Hematopoietic multipotent progenitor cell treated with erythropoietin and hydrocortisone succinate and interleukin-3 and kit ligand, for 8 days (in vitro differentiated cells): ENCODE measurements at regions not wholly inside any gene's neighbourhood (a gene's known extent, or its start where the extent isn't known, plus 50 kb on each side); places are given as distances from the start of the nearest gene placed in this dataset.
"Not testable (repeated sequence)": the region's sequence is repeated elsewhere in the genome, so short reads cannot be mapped to it uniquely, and the experiment has no call there.

Experiments used
- DNase-seq: peaks from one replicate; pipeline ENCODE4 v3.0.0-alpha.2; 2015

DNA sequence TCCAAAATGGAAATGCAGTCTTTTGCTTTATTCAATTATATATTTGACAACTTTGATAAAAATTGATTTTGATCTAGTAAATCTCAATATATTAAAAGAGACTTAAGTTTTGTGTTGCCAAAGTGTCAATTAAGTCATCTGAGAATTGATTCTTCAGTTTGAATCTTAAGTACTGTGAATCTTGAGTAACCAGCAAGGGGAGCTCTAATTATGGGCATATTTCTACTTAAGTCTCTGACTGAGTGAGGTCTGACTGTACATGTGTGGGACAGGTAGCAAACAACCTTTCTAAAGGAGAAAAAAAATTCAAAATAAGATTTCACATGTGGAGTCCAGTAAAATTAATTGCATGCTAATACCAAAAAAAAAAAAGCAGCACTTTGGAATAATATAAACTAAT is 503.7 kb upstream of the SLC8A1 start:
- no peak for DNase-seq

GRCh38 chr2:40957508-40957907 is 505.6 kb upstream of the SLC8A1 start:
- no peak for DNase-seq

- no peak for DNase-seq
Measured at GRCh38 chr2:40962026-40962425, 510.1 kb upstream of the SLC8A1 start.

GRCh38 chr2:40964509-40965250 is 512.8 kb upstream of the SLC8A1 start:
- DNase-seq, result no peak

DNA sequence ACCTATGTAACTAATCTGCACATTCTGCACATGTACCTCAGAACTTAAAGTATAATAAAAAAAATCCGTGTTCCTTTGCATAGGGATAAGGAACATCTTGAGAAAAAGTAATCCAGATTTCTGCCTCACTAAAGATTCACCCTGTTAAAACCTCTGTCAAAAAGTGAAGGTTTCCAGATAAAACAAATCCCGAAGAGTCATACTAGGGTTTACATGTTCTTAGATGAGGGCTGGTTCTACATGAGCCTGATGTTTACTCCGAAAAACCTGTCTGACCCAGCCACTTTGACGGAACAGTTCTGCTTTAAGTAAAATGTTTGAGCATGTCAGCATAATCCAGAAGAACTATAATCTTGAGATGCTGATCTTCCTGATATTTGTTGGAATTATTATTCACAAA is 515.6 kb upstream of the SLC8A1 start:
- no peak for DNase-seq

- no peak for DNase-seq
Measured at GRCh38 chr2:40975151-40975550, 523.3 kb upstream of the SLC8A1 start.

GRCh38 chr2:40997362-40997761 is 545.5 kb upstream of the SLC8A1 start:
- DNase-seq, result no peak

DNA sequence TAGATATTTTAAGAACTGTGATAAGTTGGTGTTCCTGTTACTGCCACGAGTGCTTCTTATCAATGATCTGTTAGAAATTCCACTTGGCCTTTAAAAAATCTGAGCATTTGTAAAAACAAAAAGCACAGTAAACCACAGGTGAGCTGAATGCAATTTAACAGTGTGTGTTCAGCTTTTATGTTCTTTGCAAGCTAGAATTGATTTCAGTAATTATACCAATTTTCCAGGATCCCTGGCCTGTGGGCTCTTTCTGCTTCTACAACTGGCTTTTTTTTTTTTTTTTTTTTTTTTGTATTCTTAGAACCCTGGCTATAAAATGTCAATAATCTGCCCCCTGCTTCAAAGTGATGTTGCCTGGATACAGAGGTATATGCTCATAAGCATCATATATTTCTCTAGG is 548.5 kb upstream of the SLC8A1 start:
- DNase-seq, result no peak

DNA sequence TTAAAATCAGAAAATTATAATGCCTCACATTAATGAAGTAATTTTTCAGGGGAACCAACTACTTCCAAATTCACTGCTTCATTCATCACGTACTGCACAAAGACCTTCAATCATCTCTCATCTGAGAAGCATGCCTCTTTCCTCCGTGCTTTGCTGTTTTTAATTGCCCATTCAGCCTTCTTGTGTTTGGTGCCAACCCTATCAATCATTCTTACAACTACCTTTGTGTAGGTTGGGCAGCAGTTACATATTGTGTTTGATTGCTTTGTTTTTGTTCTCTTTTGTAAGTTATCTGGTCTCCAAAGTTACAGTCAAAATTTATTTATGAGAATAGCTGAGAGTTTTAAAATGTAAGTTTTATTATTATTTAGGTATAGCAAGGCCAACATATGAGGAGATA is 549.0 kb upstream of the SLC8A1 start:
- no peak for DNase-seq

- no peak for DNase-seq
Measured at GRCh38 chr2:41004700-41005099, 552.8 kb upstream of the SLC8A1 start.

GRCh38 chr2:41020358-41020757 is 568.5 kb upstream of the SLC8A1 start:
- DNase-seq, result no peak

DNA sequence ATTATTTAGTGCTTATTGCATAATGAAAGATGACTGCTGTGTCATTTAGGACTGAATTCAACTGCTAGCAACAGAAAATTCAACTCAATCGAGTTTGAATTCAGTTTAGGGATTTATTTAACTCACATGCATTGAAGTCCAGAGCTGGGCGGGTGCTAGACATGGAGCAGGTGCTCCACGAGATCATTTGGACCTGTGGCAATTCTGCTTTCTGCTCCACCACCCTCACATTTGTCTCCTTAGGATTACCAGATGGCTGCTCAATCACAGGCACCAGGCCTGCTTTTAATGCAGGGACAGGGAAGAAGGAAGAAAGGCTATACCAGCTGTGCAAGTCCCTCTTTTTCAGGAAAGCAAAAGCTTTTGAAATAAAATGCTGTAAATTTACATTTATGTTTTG is 572.9 kb upstream of the SLC8A1 start:
- no peak for DNase-seq

- DNase-seq, result no peak
Measured at GRCh38 chr2:41026613-41027012, 574.7 kb upstream of the SLC8A1 start.

- DNase-seq, result no peak
Measured at GRCh38 chr2:41027095-41027494, 575.2 kb upstream of the SLC8A1 start.

GRCh38 chr2:41031282-41031681 is 579.4 kb upstream of the SLC8A1 start:
- no peak for DNase-seq

DNA sequence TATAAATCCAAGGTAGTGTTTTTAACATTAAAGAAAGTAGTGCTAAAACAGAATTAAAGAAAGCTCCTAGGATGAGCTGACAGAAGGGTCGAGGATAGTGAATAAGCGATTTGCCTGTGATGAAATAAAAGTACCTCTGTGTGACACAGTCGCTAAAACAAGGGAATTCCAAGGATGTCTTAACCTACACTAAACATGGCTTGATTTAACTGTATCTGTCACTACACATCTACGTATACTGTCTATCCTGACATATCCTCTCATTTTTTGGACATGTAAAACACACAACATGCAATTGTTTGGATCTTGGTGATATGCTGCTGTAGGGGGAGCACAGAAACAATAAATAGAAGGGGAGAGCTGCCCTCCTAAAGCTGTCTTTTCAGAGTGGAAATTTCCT is 580.8 kb upstream of the SLC8A1 start:
- no peak for DNase-seq

DNA sequence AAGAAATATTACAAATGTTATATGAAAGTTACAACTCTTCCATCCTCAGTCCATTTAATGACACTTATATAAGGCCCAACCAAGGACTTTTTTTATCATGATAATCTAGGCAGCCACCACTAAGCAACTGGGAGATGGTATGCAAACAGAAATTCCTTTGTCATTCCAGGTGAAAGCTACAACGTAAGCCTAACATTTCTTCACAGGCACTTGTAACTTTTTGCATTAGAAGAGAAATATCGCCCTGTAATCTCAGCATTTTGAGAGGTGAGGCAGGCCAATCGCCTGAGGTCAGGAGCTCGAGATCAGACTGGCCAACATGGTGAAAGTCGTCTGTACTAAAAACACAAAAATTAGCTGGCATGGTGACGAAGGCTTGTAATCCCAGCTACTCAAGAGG is 581.2 kb upstream of the SLC8A1 start:
- no peak for DNase-seq

DNA sequence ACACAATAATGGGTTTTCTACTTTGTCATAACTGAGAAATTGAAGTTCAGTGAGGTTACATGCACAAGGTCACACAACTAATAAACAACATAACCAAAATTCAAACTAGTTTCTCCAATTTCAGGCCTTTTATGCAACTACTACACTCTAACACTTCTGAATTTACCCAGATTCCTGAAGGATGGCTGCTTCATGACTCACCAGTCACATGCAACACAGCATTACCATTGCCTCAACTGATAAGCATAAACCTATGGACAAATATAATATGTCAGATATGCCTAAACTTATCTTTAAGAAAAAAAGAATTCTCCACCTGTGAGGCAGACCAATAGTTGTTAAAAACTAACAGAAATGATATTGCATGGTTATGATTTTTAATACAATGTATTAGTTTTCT is 586.5 kb upstream of the SLC8A1 start:
- no peak for DNase-seq

DNA sequence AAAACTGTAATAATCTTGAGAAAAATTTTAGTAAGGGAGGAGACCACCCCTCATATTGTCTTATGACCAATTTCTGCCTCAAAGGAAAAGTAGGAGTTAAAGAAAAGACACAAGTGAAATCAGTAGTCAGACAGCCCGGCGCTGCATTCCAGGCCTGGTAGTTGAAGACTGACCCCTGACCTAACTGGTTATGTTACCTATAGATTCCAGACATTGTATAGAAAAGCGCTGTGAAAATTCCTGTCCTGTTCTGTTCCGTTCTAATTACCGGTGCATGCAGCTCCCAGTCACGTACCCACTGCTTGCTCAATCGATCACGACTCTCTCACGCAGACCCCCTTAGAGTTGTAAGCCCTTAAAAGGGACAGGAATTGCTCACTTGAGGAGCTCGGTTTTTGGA is 587.9 kb upstream of the SLC8A1 start:
- DNase-seq, result not testable (repeated sequence)

DNA sequence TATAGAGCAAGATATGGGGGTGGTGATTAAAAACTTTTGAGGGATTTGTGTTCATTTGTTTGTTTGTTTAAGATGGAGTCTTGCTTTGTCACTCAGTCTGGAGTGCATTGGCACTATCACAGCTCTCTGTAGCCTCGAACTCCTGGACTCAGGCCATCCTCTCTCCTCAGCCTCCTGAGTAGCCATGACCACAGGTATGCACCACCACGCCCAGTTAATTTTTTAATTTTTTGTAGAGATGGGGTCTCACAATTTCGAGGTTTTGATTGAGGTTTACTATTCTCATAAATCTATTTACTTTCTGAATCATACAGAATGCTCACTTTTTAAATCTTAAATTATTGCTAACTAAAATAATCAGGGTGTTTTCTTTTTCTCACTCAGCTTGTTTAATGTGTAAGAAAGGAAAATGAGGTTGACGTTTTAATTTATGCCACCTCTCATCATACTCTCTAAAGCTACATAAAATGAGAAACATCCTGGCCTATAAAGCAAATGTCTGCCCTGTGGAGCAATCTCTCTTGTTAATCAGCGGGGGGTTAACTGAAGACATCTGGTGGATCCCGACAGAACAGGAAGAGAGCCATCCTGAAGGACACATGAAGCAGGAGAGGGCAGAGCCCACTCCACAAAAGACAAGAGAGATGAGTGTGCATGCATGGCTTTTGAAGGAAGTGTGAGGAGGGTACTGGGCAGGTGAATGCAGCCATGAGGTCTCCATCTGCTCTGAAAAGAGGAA is 589.1 kb upstream of the SLC8A1 start:
- DNase-seq, result no peak

GRCh38 chr2:41042343-41042742 is 590.5 kb upstream of the SLC8A1 start:
- DNase-seq, result no peak

DNA sequence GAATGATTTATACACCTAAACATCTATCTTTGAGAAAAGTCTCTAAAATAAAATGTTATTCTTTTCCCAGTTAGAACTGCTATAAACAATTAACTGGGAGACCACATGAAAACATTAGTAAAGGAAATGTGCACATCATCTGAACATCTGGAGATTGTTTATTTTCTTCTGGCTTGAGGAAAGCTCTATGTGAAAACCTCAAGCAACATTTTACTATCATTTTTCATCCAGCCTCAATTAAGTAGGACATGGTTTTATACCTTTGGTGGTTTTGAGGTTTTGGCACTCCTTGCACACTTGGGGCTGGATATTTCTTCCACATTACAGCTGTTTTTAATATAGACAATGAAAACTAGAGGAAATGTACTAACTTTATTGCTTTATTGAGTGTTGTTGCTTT is 609.5 kb upstream of the SLC8A1 start:
- no peak for DNase-seq

GRCh38 chr2:41062336-41062735 is 610.4 kb upstream of the SLC8A1 start:
- DNase-seq, result no peak

- no peak for DNase-seq
Measured at GRCh38 chr2:41066168-41066567, 614.3 kb upstream of the SLC8A1 start.

- no peak for DNase-seq
Measured at GRCh38 chr2:41068740-41069139, 616.9 kb upstream of the SLC8A1 start.
